T-cell (primary cell): ENCODE measurements at regions not wholly inside any gene's neighbourhood (a gene's known extent, or its start where the extent isn't known, plus 50 kb on each side); places are given as distances from the start of the nearest gene placed in this dataset.

Experiments used
- ATAC-seq, 4 experiments: fragments of 200-7000 bp in 3 of 4; fragments of 150-1000 bp in 1 of 4; cut with Tn5 transposase; replicated peaks in 1 of 4; 1 replicate in 3 of 4; 2 replicates in 1 of 4; pipeline ENCODE4 v1.10.0; 2021; ENCODE audit warnings: moderate library complexity in 3 of 4, mild to moderate bottlenecking in 2 of 4, moderate number of reproducible peaks in 1 of 4
- CTCF ChIA-PET, 2 donors: fragments of 300-600 bp; sonication (Branson Sonifier 250); formaldehyde crosslinking; loops; one replicate each; lab custom pipeline; 2022; ENCODE audit warnings: antibody characterized with exemption in 2 of 2; lab: Charles Lee
- POLR2A ChIA-PET, 2 donors: fragments of 300-600 bp; sonication (Branson Sonifier 250); formaldehyde crosslinking; loops; one replicate each; lab custom pipeline; 2022; ENCODE audit warnings: antibody characterized with exemption in 2 of 2; lab: Charles Lee
- DNase-seq, 35 experiments: peaks; one replicate each; pipeline versions ENCODE4 v3.0.0 to v3.0.0-alpha.2; 2013 to 2023
- H3K27ac ChIP-seq: one replicate; pipeline ENCODE4 v1.5.1; 2013; ENCODE audit warnings: low read length
- H3K27me3 ChIP-seq, 2 experiments: replicated peaks in 1 of 2; 1 replicate in 1 of 2; 2 replicates in 1 of 2; pipeline versions ENCODE4 v1.6.1 to v1.7.0; 2013; ENCODE audit warnings: low read length in 1 of 2, mixed read lengths in 1 of 2; ENCODE audit not compliant: control insufficient read depth in 2 of 2, insufficient read depth in 2 of 2; ENCODE audit errors: extremely low read depth in 1 of 2
- H3K36me3 ChIP-seq, 2 donors: 1 replicate in 1 of 2; 2 replicates in 1 of 2; pipeline versions ENCODE4 v1.6.1 to v1.7.0; 2013; ENCODE audit warnings: low read length in 1 of 2; ENCODE audit not compliant: control insufficient read depth in 2 of 2, insufficient read depth in 1 of 2; ENCODE audit errors: extremely low read depth in 1 of 2
- H3K4me1 ChIP-seq, 2 experiments: 1 replicate in 1 of 2; 2 replicates in 1 of 2; pipeline versions ENCODE4 v1.6.1 to v1.7.0; 2013; ENCODE audit warnings: low read length in 2 of 2, mixed read lengths in 1 of 2; ENCODE audit not compliant: insufficient read depth in 2 of 2, control insufficient read depth in 1 of 2; ENCODE audit errors: extremely low read depth in 1 of 2
- H3K4me3 ChIP-seq, 2 donors: 1 replicate in 1 of 2; 2 replicates in 1 of 2; pipeline versions ENCODE4 v1.5.1 to v1.7.0; 2013; ENCODE audit warnings: mild to moderate bottlenecking in 2 of 2, low read length in 1 of 2, moderate library complexity in 1 of 2; ENCODE audit not compliant: control insufficient read depth in 1 of 2; ENCODE audit errors: extremely low read depth in 1 of 2
- H3K9me3 ChIP-seq: 2 replicates; pipeline ENCODE4 v1.7.0; 2013
- H3K27ac Mint-ChIP-seq, 2 donors: one replicate each; pipeline ENCODE4 v1.8.0; 2020 to 2021; ENCODE audit warnings: mild to moderate bottlenecking in 2 of 2, mixed read lengths in 2 of 2
- H3K27me3 Mint-ChIP-seq, 2 donors: one replicate each; pipeline ENCODE4 v1.8.0; 2021 to 2022; ENCODE audit warnings: mixed read lengths in 2 of 2
- H3K36me3 Mint-ChIP-seq: one replicate; pipeline ENCODE4 v1.8.0; 2021; ENCODE audit warnings: mixed read lengths
- H3K4me1 Mint-ChIP-seq, 3 donors: one replicate each; pipeline ENCODE4 v1.8.0; 2020 to 2022; ENCODE audit warnings: mixed read lengths in 3 of 3, mild to moderate bottlenecking in 1 of 3
- H3K4me3 Mint-ChIP-seq, 3 donors: one replicate each; pipeline ENCODE4 v1.8.0; 2020 to 2022; ENCODE audit warnings: mild to moderate bottlenecking in 3 of 3, mixed read lengths in 3 of 3, moderate library complexity in 3 of 3
- H3K9me3 Mint-ChIP-seq, 3 donors: one replicate each; pipeline ENCODE4 v1.8.0; 2020 to 2022; ENCODE audit warnings: mixed read lengths in 3 of 3
- WGBS: methylation state at CpG from one replicate; pipeline ENCODE4 v1.1.5; 2013; ENCODE audit warnings: missing lambda C conversion rate; ENCODE audit not compliant: insufficient coverage; 5-methylcytosine and 5-hydroxymethylcytosine counted together

- Histone ChIP-seq H3K4me3 (no peak overlapping the region), H3K4me1 (peaks cover 0 to 14% of the 10 kb centered on the region in 2 experiments), H3K36me3 (no peaks in the 10 kb centered on the region), H3K27me3 (peaks cover 0 to 7% of the 10 kb centered on the region in 2 experiments), H3K9me3 (no peaks in the 10 kb centered on the region), H3K27ac (no peak overlapping the region)
- H3K4me1 Mint-ChIP-seq, result peaks cover 20 to 28% (median 22%) of the 10 kb centered on the region in 3 donors
- H3K27me3 Mint-ChIP-seq, result no peaks in the 10 kb centered on the region
- H3K9me3 Mint-ChIP-seq, result no peaks in the 10 kb centered on the region
- POLR2A ChIA-PET, result no interaction called here
- no peak overlapping the region for H3K4me3 Mint-ChIP-seq
- DNase-seq, result no peak
- no peak for ATAC-seq
- WGBS, result 92% methylated on average over 5 of the region's 6 CpGs
- no peak overlapping the region for H3K27ac Mint-ChIP-seq
- CTCF ChIA-PET, result no interaction called here
- no peaks in the 10 kb centered on the region for H3K36me3 Mint-ChIP-seq
Measured at GRCh38 chr15:101120473-101120872, 131.4 kb downstream of the CHSY1 start.
